Neural cell (in vitro differentiated cells): ENCODE measurements at regions not wholly inside any gene's neighbourhood (a gene's known extent, or its start where the extent isn't known, plus 50 kb on each side); places are given as distances from the start of the nearest gene placed in this dataset.

Experiments used
- H2AFZ ChIP-seq: fragments of 200-600, 300-800 bp; sonication (generic), shearing (Covaris generic); 2 replicates; pipeline ENCODE4 v1.6.0; 2014; ENCODE audit warnings: low read depth, mild to moderate bottlenecking, antibody characterized with exemption, low read length, moderate library complexity
- H3F3A ChIP-seq: fragments of 200-600 bp; shearing (Covaris generic); 2 replicates; pipeline ENCODE4 v1.6.1; 2016; ENCODE audit warnings: mild to moderate bottlenecking, moderate library complexity, mixed read lengths, antibody characterized with exemption, low read length; ENCODE audit not compliant: insufficient read depth, poor library complexity, severe bottlenecking
- H3K27ac ChIP-seq: fragments of 200-600, 300-800 bp; sonication (generic), shearing (Covaris generic); 2 replicates; pipeline ENCODE4 v1.5.1; 2014; ENCODE audit warnings: mild to moderate bottlenecking, low read length, moderate library complexity
- H3K27me3 ChIP-seq: fragments of 300-800, 200-600 bp; sonication (generic), shearing (Covaris generic); 2 replicates; pipeline ENCODE4 v1.6.0; 2014; ENCODE audit warnings: mild to moderate bottlenecking, low read depth, low read length, moderate library complexity; ENCODE audit not compliant: insufficient read depth
- H3K36me3 ChIP-seq: fragments of 300-800, 200-600 bp; sonication (generic), shearing (Covaris generic); 2 replicates; pipeline ENCODE4 v1.5.1; 2014; ENCODE audit warnings: mild to moderate bottlenecking, antibody characterized with exemption, low read length, moderate library complexity; ENCODE audit not compliant: insufficient read depth
- H3K4me2 ChIP-seq: fragments of 300-800, 200-600 bp; sonication (generic), shearing (Covaris generic); 2 replicates; pipeline ENCODE4 v1.6.0; 2014; ENCODE audit warnings: mild to moderate bottlenecking, low read length
- H3K4me3 ChIP-seq: fragments of 300-800, 200-600 bp; sonication (generic), shearing (Covaris generic); 2 replicates; pipeline ENCODE4 v1.5.1; 2014; ENCODE audit warnings: mild to moderate bottlenecking, low read length, moderate library complexity
- H3K79me2 ChIP-seq: fragments of 200-600 bp; shearing (Covaris generic); replicated peaks from 2 replicates; pipeline ENCODE4 v1.6.0; 2014; ENCODE audit warnings: mild to moderate bottlenecking, low read length, moderate library complexity; ENCODE audit not compliant: insufficient read depth
- H3K9ac ChIP-seq: fragments of 300-800, 200-600 bp; sonication (generic), shearing (Covaris generic); 2 replicates; pipeline ENCODE4 v1.6.1; 2016; ENCODE audit warnings: mild to moderate bottlenecking, low read length, mixed read lengths
- H3K9me2 ChIP-seq: fragments of 200-600 bp; shearing (Covaris generic); 2 replicates; pipeline ENCODE4 v1.6.1; 2016; ENCODE audit warnings: mild to moderate bottlenecking, low read length, mixed read lengths; ENCODE audit not compliant: insufficient read depth
- H3K9me3 ChIP-seq: fragments of 200-600, 300-800 bp; sonication (generic), shearing (Covaris generic); 2 replicates; pipeline ENCODE4 v1.6.1; 2016; ENCODE audit warnings: mild to moderate bottlenecking, mixed run types, low read length, moderate library complexity, mixed read lengths
- H4K20me1 ChIP-seq: fragments of 200-600 bp; shearing (Covaris generic); 2 replicates; pipeline ENCODE4 v1.6.1; 2016; ENCODE audit warnings: mild to moderate bottlenecking, mixed run types; ENCODE audit not compliant: insufficient read depth
- CTCF ChIP-seq: fragments of 450-650 bp; IDR thresholded peaks from 2 replicates; pipeline ENCODE4 v1.5.1; 2014; ENCODE audit warnings: antibody characterized with exemption, mild to moderate bottlenecking, moderate library complexity; ENCODE audit not compliant: poor library complexity, severe bottlenecking
- EP300 ChIP-seq: fragments of 450-650 bp; conservative IDR thresholded peaks from 2 replicates; pipeline ENCODE4 v1.6.1; 2014; ENCODE audit warnings: antibody characterized with exemption, mild to moderate bottlenecking, moderate library complexity; ENCODE audit not compliant: poor library complexity, severe bottlenecking
- EZH2 ChIP-seq: fragments of 200-600, 300-800 bp; shearing (Covaris generic), sonication (generic); IDR thresholded peaks from 2 replicates; pipeline ENCODE4 v1.6.1; 2014; ENCODE audit warnings: antibody characterized with exemption, low read length, borderline replicate concordance, mild to moderate bottlenecking; ENCODE audit not compliant: insufficient read depth, poor library complexity, severe bottlenecking
- MXI1 ChIP-seq: fragments of 450-650 bp; conservative IDR thresholded peaks from 2 replicates; pipeline ENCODE4 v1.6.1; 2014; ENCODE audit warnings: antibody characterized with exemption, mild to moderate bottlenecking; ENCODE audit not compliant: poor library complexity, severe bottlenecking
- POLR2AphosphoS5 ChIP-seq: IDR thresholded peaks from 2 replicates; pipeline ENCODE4 v1.6.1; 2012
- RAD21 ChIP-seq: fragments of 450-650 bp; conservative IDR thresholded peaks from 2 replicates; pipeline ENCODE4 v1.6.1; 2014; ENCODE audit warnings: antibody characterized with exemption, mild to moderate bottlenecking, moderate library complexity
- REST ChIP-seq: IDR thresholded peaks from 2 replicates; pipeline ENCODE4 v1.6.1; 2012; ENCODE audit warnings: borderline replicate concordance
- SMC3 ChIP-seq: fragments of 450-650 bp; conservative IDR thresholded peaks from 2 replicates; pipeline ENCODE4 v1.6.1; 2014; ENCODE audit warnings: antibody characterized with exemption, mild to moderate bottlenecking, moderate library complexity; ENCODE audit not compliant: poor library complexity
- TAF1 ChIP-seq: IDR thresholded peaks from 2 replicates; pipeline ENCODE4 v1.6.1; 2012; ENCODE audit warnings: low read depth

- H3K36me3 ChIP-seq: no peaks in the 10 kb centered on the region
- no peak overlapping the region for H3K4me3 ChIP-seq
- TF ChIP-seq RAD21 (no peak), EZH2 (no peak), MXI1 (no peak), REST (no peak), TAF1 (no peak), SMC3 (no peak), CTCF (no peak), POLR2AphosphoS5 (no peak), EP300 (no peak)
- no peaks in the 10 kb centered on the region for H3K9me2 ChIP-seq
- H3K27ac ChIP-seq: no peak overlapping the region
- no peaks in the 10 kb centered on the region for H3K9me3 ChIP-seq
- H3F3A ChIP-seq: no peaks in the 10 kb centered on the region
- H3K4me2 ChIP-seq: no peak overlapping the region
- H3K9ac ChIP-seq: no peak overlapping the region
- no peak overlapping the region for H2AFZ ChIP-seq
- no peaks in the 10 kb centered on the region for H3K27me3 ChIP-seq
- H4K20me1 ChIP-seq: no peaks in the 10 kb centered on the region
- no peaks in the 10 kb centered on the region for H3K79me2 ChIP-seq
Measured at GRCh38 chr2:138122891-138123290, 158.6 kb downstream of the HNMT start.

GRCh38 chr2:138123741-138124140 lies 159.5 kb downstream of the HNMT start:
- TF ChIP-seq POLR2AphosphoS5 (no peak), MXI1 (no peak), SMC3 (no peak), EP300 (no peak), CTCF (no peak)

More at GRCh38 chr2:138123741-138124140, 159.5 kb downstream of the HNMT start:
- Histone ChIP-seq H3K9me2 (no peaks in the 10 kb centered on the region), H3K36me3 (no peaks in the 10 kb centered on the region), H2AFZ (no peak overlapping the region), H4K20me1 (no peaks in the 10 kb centered on the region), H3K27me3 (no peaks in the 10 kb centered on the region), H3K4me3 (no peak overlapping the region), H3K27ac (no peak overlapping the region), H3K9ac (no peak overlapping the region), H3K9me3 (no peaks in the 10 kb centered on the region), H3K4me2 (no peak overlapping the region), H3K79me2 (no peaks in the 10 kb centered on the region), H3F3A (no peaks in the 10 kb centered on the region)
